ENCODE measurements at regions not wholly inside any gene's neighbourhood (a gene's known extent, or its start where the extent isn't known, plus 50 kb on each side); places are given as distances from the start of the nearest gene placed in this dataset.

GRCh38 chr18:77949355-77949973 lies 699.8 kb downstream of the GALR1 start:
- H3K9me3 ChIP-seq (ENCODE audit: low read length): no peaks in the 10 kb centered on the region
- H3F3A ChIP-seq (ENCODE audit: insufficient read depth, low read length, poor library complexity, severe bottlenecking): no peaks in the 10 kb centered on the region
- no peaks in the 10 kb centered on the region for H3K27me3 ChIP-seq (ENCODE audit: insufficient read depth, low read depth, low read length)
- H3K9ac ChIP-seq (ENCODE audit: low read length): no peak overlapping the region
- H4K20me1 ChIP-seq (ENCODE audit: insufficient read depth): no peaks in the 10 kb centered on the region
- no peaks in the 10 kb centered on the region for H3K9me2 ChIP-seq (ENCODE audit: insufficient read depth, low read length)
- H3K27ac ChIP-seq (ENCODE audit: low read length): no peak overlapping the region
- no peak overlapping the region for H2AFZ ChIP-seq (ENCODE audit: low read depth, low read length)
- H3K36me3 ChIP-seq (ENCODE audit: insufficient read depth, low read length): no peaks in the 10 kb centered on the region
- TF ChIP-seq CTCF (IDR thresholded peaks at IDR 0.05; ENCODE audit: poor library complexity, severe bottlenecking) (peak; percentile 17), SMC3 (conservative IDR thresholded peaks at IDR 0.05; ENCODE audit: poor library complexity) (no peak)
- H3K79me2 ChIP-seq (replicated peaks; ENCODE audit: insufficient read depth, low read length): no peaks in the 10 kb centered on the region
- no peak overlapping the region for H3K4me3 ChIP-seq (ENCODE audit: low read length)
- H3K4me2 ChIP-seq (ENCODE audit: low read length): no peak overlapping the region

- Histone ChIP-seq H3K9ac (ENCODE audit: low read length) (no peak overlapping the region), H3K27ac (ENCODE audit: low read length) (no peak overlapping the region), H4K20me1 (ENCODE audit: insufficient read depth) (no peaks in the 10 kb centered on the region), H3K27me3 (ENCODE audit: insufficient read depth, low read depth, low read length) (no peaks in the 10 kb centered on the region), H3K36me3 (ENCODE audit: insufficient read depth, low read length) (no peaks in the 10 kb centered on the region), H3K79me2 (replicated peaks; ENCODE audit: insufficient read depth, low read length) (no peaks in the 10 kb centered on the region), H3K4me2 (ENCODE audit: low read length) (no peak overlapping the region), H3K4me3 (ENCODE audit: low read length) (no peak overlapping the region), H3K9me3 (ENCODE audit: low read length) (no peaks in the 10 kb centered on the region), H3K9me2 (ENCODE audit: insufficient read depth, low read length) (no peaks in the 10 kb centered on the region), H3F3A (ENCODE audit: insufficient read depth, low read length, poor library complexity, severe bottlenecking) (no peaks in the 10 kb centered on the region), H2AFZ (ENCODE audit: low read depth, low read length) (no peak overlapping the region)
- TF ChIP-seq REST (IDR thresholded peaks at IDR 0.05; ENCODE audit: borderline replicate concordance): no peak
- TF ChIP-seq SMC3 (conservative IDR thresholded peaks at IDR 0.05; ENCODE audit: poor library complexity): no peak
- TF ChIP-seq RAD21 (conservative IDR thresholded peaks at IDR 0.05): no peak
- no peak for TF ChIP-seq MXI1 (conservative IDR thresholded peaks at IDR 0.05; ENCODE audit: poor library complexity, severe bottlenecking)
- no peak for TF ChIP-seq CTCF (IDR thresholded peaks at IDR 0.05; ENCODE audit: poor library complexity, severe bottlenecking)
- TF ChIP-seq TAF1 (IDR thresholded peaks at IDR 0.05; ENCODE audit: low read depth): no peak
- no peak for TF ChIP-seq EZH2 (IDR thresholded peaks at IDR 0.05; ENCODE audit: borderline replicate concordance, insufficient read depth, low read length, poor library complexity, severe bottlenecking)
- TF ChIP-seq EP300 (conservative IDR thresholded peaks at IDR 0.05; ENCODE audit: poor library complexity, severe bottlenecking): no peak
- TF ChIP-seq POLR2AphosphoS5 (IDR thresholded peaks at IDR 0.05): no peak
These were observed 709.6 kb downstream of the GALR1 start for GRCh38 chr18:77959248-77959647.
